SK-N-SH (cell line): ENCODE measurements at regions not wholly inside any gene's neighbourhood (a gene's known extent, or its start where the extent isn't known, plus 50 kb on each side); places are given as distances from the start of the nearest gene placed in this dataset.

Experiments
- CTCF ChIA-PET: fragments of 300-600, 350-600 bp; formaldehyde crosslinking; extraction: SDS; loops from one replicate; lab custom pipeline; 2021; lab: Yijun Ruan, JAX
- POLR2A ChIA-PET: fragments of 350-600 bp; sonication (Branson Sonifier 250); formaldehyde crosslinking; extraction: SDS; loops from one replicate; lab custom pipeline; 2020; ENCODE audit warnings: antibody characterized with exemption, inconsistent platforms; lab: Yijun Ruan, JAX
- DNase-seq: peaks from one replicate; pipeline ENCODE4 v3.0.0; 2012
- H2AFZ ChIP-seq: fragments of 200-600 bp; sonication (generic); 2 replicates; pipeline ENCODE4 v1.8.1; 2016; ENCODE audit warnings: antibody characterized with exemption, mild to moderate bottlenecking, low read depth
- H3F3A ChIP-seq: fragments of 200-600 bp; sonication (generic); replicated peaks from 2 replicates; pipeline ENCODE3; 2016; ENCODE audit warnings: antibody characterized with exemption, mild to moderate bottlenecking; ENCODE audit not compliant: insufficient read depth
- H3K27ac ChIP-seq, 2 experiments: fragments of 200-500 bp in 1 of 2; fragments of 200-600 bp in 1 of 2; sonication (Bioruptor generic) in 1 of 2; sonication (generic), shearing (Covaris generic) in 1 of 2; 2 replicates each; pipeline versions ENCODE4 v1.5.1 to v1.6.1; 2014 to 2016; ENCODE audit warnings: low read depth in 2 of 2, inconsistent platforms in 1 of 2, low read length in 1 of 2, mild to moderate bottlenecking in 1 of 2, mixed read lengths in 1 of 2
- H3K27me3 ChIP-seq: fragments of 200-600 bp; sonication (generic), shearing (Covaris generic); 2 replicates; pipeline ENCODE4 v1.6.1; 2016; ENCODE audit warnings: mixed run types; ENCODE audit not compliant: insufficient read depth
- H3K36me3 ChIP-seq, 2 experiments: fragments of 200-500 bp in 1 of 2; fragments of 200-600 bp in 1 of 2; sonication (Bioruptor generic) in 1 of 2; sonication (generic) in 1 of 2; replicated peaks in 1 of 2; 2 replicates each; pipeline versions ENCODE3 to v1.5.1; 2014 to 2016; ENCODE audit warnings: low read length in 1 of 2, mild to moderate bottlenecking in 1 of 2; ENCODE audit not compliant: insufficient read depth in 2 of 2, control insufficient read depth in 1 of 2
- H3K4me1 ChIP-seq, 2 experiments: fragments of 200-500 bp in 1 of 2; fragments of 200-600 bp in 1 of 2; sonication (Bioruptor generic) in 1 of 2; sonication (generic), shearing (Covaris generic) in 1 of 2; 2 replicates each; pipeline versions ENCODE4 v1.5.1 to v1.6.1; 2014 to 2016; ENCODE audit warnings: low read depth in 1 of 2, low read length in 1 of 2, mixed run types in 1 of 2; ENCODE audit not compliant: insufficient read depth in 2 of 2, control insufficient read depth in 1 of 2
- H3K4me2 ChIP-seq: fragments of 200-600 bp; sonication (generic), shearing (Covaris generic); 2 replicates; pipeline ENCODE4 v1.6.1; 2017; ENCODE audit warnings: mixed run types
- H3K4me3 ChIP-seq, 2 experiments: fragments of 200-500 bp in 1 of 2; fragments of 200-600 bp in 1 of 2; sonication (Bioruptor generic) in 1 of 2; sonication (generic), shearing (Covaris generic) in 1 of 2; 2 replicates each; pipeline versions ENCODE4 v1.5.1 to v1.8.1; 2014 to 2016; ENCODE audit warnings: low read depth in 2 of 2, inconsistent platforms in 1 of 2, low read length in 1 of 2, mild to moderate bottlenecking in 1 of 2, mixed read lengths in 1 of 2, moderate library complexity in 1 of 2
- H3K79me2 ChIP-seq: fragments of 200-600 bp; sonication (generic); 2 replicates; pipeline ENCODE4 v1.8.1; 2017; ENCODE audit warnings: mild to moderate bottlenecking; ENCODE audit not compliant: insufficient read depth
- H3K9ac ChIP-seq: fragments of 200-600 bp; sonication (generic); 2 replicates; pipeline ENCODE4 v1.6.1; 2017; ENCODE audit warnings: mixed run types
- H3K9me2 ChIP-seq: fragments of 200-600 bp; sonication (generic); 2 replicates; pipeline ENCODE4 v1.6.1; 2017; ENCODE audit warnings: mixed run types
- H3K9me3 ChIP-seq: fragments of 200-600 bp; sonication (generic); 2 replicates; pipeline ENCODE4 v1.6.1; 2017; ENCODE audit warnings: mixed run types, mild to moderate bottlenecking, moderate library complexity
- H4K20me1 ChIP-seq: fragments of 200-600 bp; sonication (generic); 2 replicates; pipeline ENCODE4 v1.6.1; 2017; ENCODE audit warnings: mild to moderate bottlenecking, mixed run types; ENCODE audit not compliant: insufficient read depth
- CHD2 ChIP-seq: fragments of 150-350 bp; IDR thresholded peaks from 2 replicates; pipeline ENCODE4 v1.6.1; 2018; ENCODE audit warnings: low read length; ENCODE audit not compliant: partially characterized antibody
- CTCF ChIP-seq: fragments of 200-600 bp; sonication (generic); IDR thresholded peaks from 2 replicates; pipeline ENCODE4 v1.6.1; 2017; ENCODE audit warnings: antibody characterized with exemption, mild to moderate bottlenecking, moderate library complexity
- ELF1 ChIP-seq: IDR thresholded peaks from 2 replicates; pipeline ENCODE4 v1.4.0; 2012
- EP300 ChIP-seq, 2 experiments: IDR thresholded peaks; 2 replicates each; pipeline versions ENCODE4 v1.4.0 to v1.6.1; 2012; ENCODE audit warnings: borderline replicate concordance in 1 of 2, low read depth in 1 of 2, low read length in 1 of 2
- FOSL2 ChIP-seq: IDR thresholded peaks from 2 replicates; pipeline ENCODE4 v1.4.0; 2012; ENCODE audit warnings: low read depth, mild to moderate bottlenecking, moderate library complexity, borderline replicate concordance
- MAX ChIP-seq: IDR thresholded peaks from 2 replicates; pipeline ENCODE4 v1.4.0; 2012; ENCODE audit warnings: low read depth
- MEF2A ChIP-seq: IDR thresholded peaks from 2 replicates; pipeline ENCODE4 v1.4.0; 2012; ENCODE audit warnings: low read depth, borderline replicate concordance
- MXI1 ChIP-seq: IDR thresholded peaks from 2 replicates; pipeline ENCODE4 v1.6.1; 2012; ENCODE audit warnings: mild to moderate bottlenecking, low read depth, low read length, improper control_type of control experiment
- NFIC ChIP-seq: IDR thresholded peaks from 2 replicates; pipeline ENCODE4 v1.4.0; 2012; ENCODE audit warnings: borderline replicate concordance
- NRF1 ChIP-seq: IDR thresholded peaks from 2 replicates; pipeline ENCODE4 v1.6.1; 2012; ENCODE audit warnings: low read depth, mild to moderate bottlenecking, low read length
- PBX3 ChIP-seq: IDR thresholded peaks from 2 replicates; pipeline ENCODE4; 2012
- SIN3A ChIP-seq: IDR thresholded peaks from 2 replicates; pipeline ENCODE4 v1.6.1; 2012; ENCODE audit warnings: low read depth, mild to moderate bottlenecking, low read length, moderate library complexity, borderline replicate concordance
- TCF12 ChIP-seq: IDR thresholded peaks from 2 replicates; pipeline ENCODE4 v1.4.0; 2012
- USF2 ChIP-seq: fragments of 150-350 bp; IDR thresholded peaks from 2 replicates; pipeline ENCODE4 v1.6.1; 2017; ENCODE audit warnings: antibody characterized with exemption, low read length, low read depth, borderline replicate concordance
- YY1 ChIP-seq: IDR thresholded peaks from 2 replicates; pipeline ENCODE4 v1.4.0; 2012; ENCODE audit warnings: low read depth, mild to moderate bottlenecking
- WGBS: methylation state at CpG from one replicate; pipeline ENCODE4 v1.1.6; 2017; ENCODE audit warnings: low lambda C conversion rate; 5-methylcytosine and 5-hydroxymethylcytosine counted together

- TF ChIP-seq FOSL2 (no peak), YY1 (no peak), PBX3 (no peak), MEF2A (no peak)
These were observed 162.5 kb upstream of the LYZL2 start (continued) for GRCh38 chr10:30792025-30792424.

- H3K79me2 ChIP-seq = no peaks in the 10 kb centered on the region
- WGBS = 78% methylated on average over 5 of the region's 5 CpGs
- H3K9me3 ChIP-seq = no peaks in the 10 kb centered on the region
- no peak overlapping the region for H3K4me2 ChIP-seq
- H3F3A ChIP-seq = no peaks in the 10 kb centered on the region
- no peaks in the 10 kb centered on the region for H3K36me3 ChIP-seq
- H3K27me3 ChIP-seq = no peaks in the 10 kb centered on the region
- H3K4me1 ChIP-seq = peaks cover 3 to 5% of the 10 kb centered on the region in 2 experiments; a peak in 2 of 4 replicates
- DNase-seq = no peak
- POLR2A ChIA-PET = no interaction called here
- no peak overlapping the region for H3K9ac ChIP-seq
- H2AFZ ChIP-seq = no peak overlapping the region
- TF ChIP-seq EP300 (IDR thresholded peaks at IDR 0.05; ENCODE audit: borderline replicate concordance in 1 of 2, low read depth in 1 of 2, low read length in 1 of 2) = no peak
- H3K27ac ChIP-seq = no peak overlapping the region
- H3K9me2 ChIP-seq = no peaks in the 10 kb centered on the region
- no peak overlapping the region for H3K4me3 ChIP-seq
- CTCF ChIA-PET = no interaction called here
- H4K20me1 ChIP-seq = no peaks in the 10 kb centered on the region
These were observed 161.7 kb upstream of the LYZL2 start for GRCh38 chr10:30791197-30791611.

GRCh38 chr10:30789806-30790205, 160.3 kb upstream of the LYZL2 start:
- Histone ChIP-seq H2AFZ (no peak overlapping the region), H3K27ac (no peak overlapping the region), H4K20me1 (no peaks in the 10 kb centered on the region), H3K4me2 (no peak overlapping the region), H3K9me2 (no peaks in the 10 kb centered on the region), H3K4me1 (peaks cover 8 to 10% of the 10 kb centered on the region in 2 experiments; a peak in 2 of 4 replicates), H3K36me3 (no peaks in the 10 kb centered on the region), H3K27me3 (no peaks in the 10 kb centered on the region), H3K79me2 (no peaks in the 10 kb centered on the region), H3K9me3 (no peaks in the 10 kb centered on the region), H3K4me3 (no peak overlapping the region), H3F3A (no peaks in the 10 kb centered on the region), H3K9ac (no peak overlapping the region)
- DNase-seq = no peak
- ChIA-PET CTCF (no interaction called here), POLR2A (no interaction called here)
- TF ChIP-seq USF2 (no peak), ELF1 (no peak), CTCF (no peak), MXI1 (no peak), TCF12 (no peak), NFIC (no peak), MAX (no peak), CHD2 (no peak), YY1 (no peak), NRF1 (no peak), PBX3 (no peak), SIN3A (no peak)
- 92% methylated on average over 10 of the region's 10 CpGs for WGBS
